NCI-H2081 treated with DMSO at 0.1 percent for 48 hours (cell line): ENCODE measurements at regions not wholly inside any gene's neighbourhood (a gene's known extent, or its start where the extent isn't known, plus 50 kb on each side); places are given as distances from the start of the nearest gene placed in this dataset.

Experiments
- DNase-seq: peaks from one replicate; lab custom pipeline; 2025; lab: John Stamatoyannopoulos, UW

DNA sequence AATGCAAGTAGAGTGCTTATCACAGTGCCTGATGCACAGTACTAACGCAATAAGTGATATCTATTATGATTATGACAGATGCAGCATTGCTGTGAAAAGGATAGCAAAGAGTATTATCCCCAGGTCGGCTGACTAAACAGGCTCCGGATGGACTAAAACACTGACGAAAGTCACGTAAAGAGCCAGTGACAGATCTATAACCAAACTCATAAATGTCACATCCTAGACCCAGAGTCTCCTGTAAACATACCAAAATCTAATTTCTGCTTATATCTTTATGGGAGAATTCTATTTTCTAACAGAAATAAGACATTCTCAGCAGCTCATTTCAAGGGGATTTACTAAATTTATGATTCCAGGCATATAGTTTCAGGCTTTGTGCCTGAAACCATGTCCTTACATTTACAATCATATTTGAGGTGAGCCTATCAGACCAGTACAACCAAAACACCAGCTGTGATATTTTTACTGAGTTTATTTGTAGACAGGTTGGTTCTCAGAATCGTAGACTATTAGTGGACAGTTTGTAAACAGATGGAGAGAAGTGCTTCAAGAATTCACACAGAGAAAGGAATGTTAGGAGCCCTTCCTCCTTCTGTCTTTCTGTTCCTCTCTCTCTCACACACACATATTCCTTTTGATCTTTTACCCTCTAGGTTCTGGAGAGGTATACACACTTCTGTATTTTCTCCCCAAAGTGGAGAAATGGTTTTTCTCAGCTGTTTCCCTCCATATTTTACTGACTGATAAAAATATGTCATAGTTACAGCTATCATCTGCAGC is 52.4 kb upstream of the WDR26 start:
- no peak for DNase-seq

DNA sequence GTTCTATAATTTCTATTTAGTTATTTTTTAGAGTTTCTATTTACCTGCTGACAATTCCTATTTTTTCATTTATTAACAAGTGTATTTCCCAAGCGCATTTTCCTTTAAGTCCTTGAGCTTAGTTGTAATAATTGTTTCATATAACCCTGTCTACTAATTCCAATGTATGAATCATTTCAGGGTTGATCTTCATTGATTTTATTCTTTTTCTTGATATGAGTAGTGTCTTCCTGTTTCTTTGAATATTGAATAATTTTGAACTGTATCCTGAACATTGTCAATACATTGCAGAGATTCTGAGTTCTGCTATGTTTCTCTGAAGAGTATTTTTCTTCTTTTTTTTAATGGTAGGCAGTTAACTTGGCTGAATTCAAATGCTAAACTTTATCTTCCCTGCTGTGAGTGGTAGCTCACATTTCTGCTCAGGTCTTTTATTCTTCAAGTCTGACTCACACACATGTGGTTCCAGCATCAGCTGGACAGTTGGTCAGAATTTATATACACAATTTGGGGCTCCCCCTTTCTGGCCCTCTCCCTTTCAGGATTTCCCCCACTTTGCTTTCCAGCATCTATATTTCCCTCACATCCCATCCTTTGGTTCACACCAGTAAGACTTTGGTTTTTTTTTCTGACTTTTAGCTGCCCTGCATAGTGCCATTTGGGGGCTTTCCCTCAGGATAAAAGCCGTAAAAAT is 54.4 kb upstream of the WDR26 start:
- no peak for DNase-seq

DNA sequence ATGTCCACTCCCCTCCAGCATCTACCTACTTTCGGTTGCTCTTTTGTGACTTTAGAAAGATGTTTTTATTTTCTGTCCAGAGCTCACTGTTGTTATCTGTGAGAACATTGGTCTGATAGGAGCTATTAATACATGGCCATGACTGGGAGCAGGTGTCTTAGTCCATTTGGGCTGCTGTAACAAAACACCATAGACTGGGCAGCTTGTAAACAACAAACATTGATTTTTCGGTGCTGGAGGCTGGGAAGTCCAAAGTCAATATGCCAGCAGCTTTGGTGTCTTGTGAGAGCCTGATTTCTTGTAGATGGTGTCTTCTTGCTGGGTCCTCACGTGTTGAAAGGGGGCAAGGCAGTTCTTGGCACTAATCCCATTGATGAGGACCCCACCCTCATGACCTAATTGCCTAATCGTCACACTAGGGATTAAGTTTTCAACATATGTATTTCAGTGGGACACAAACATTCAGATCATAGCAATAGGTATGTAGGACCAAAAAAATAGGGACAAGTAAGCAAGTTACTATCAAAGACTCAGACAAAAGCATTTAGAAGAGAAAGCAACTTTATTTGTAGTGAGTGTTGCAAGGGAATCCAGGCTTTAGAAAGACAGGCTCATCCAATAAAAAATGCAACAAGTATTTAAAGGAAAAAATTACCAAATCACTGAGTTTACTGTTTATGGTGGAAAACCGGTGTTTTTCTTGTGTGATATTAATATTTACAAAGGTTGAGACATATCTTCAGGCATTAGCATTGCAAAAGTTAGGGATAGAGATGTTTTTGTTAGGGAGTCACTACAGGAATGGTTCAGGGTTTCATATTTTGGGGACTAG is 55.2 kb upstream of the WDR26 start:
- no peak for DNase-seq

GRCh38 chr1:224490549-224491537 is 56.2 kb upstream of the WDR26 start:
- no peak for DNase-seq

GRCh38 chr1:224492015-224492414 is 57.4 kb upstream of the WDR26 start:
- no peak for DNase-seq

DNA sequence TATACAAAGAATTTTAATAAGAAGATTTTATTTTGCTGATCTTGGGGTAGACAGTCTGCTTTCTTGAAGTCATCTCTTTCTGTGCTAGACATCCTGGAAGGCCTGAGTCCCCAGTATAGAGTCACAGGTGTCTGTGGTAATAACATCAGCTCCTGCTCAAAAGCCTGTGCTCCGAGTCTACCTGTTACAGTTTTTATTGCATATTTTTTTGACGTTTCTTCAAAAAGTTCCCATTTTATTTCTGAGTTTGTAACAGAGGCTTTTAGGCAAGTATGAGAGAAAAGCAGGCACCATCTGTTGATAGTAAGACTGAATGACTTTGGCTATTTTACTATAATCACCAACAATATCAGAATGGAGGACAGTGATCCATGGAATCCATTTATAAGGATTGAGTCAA is 58.0 kb upstream of the WDR26 start:
- DNase-seq: no peak

DNA sequence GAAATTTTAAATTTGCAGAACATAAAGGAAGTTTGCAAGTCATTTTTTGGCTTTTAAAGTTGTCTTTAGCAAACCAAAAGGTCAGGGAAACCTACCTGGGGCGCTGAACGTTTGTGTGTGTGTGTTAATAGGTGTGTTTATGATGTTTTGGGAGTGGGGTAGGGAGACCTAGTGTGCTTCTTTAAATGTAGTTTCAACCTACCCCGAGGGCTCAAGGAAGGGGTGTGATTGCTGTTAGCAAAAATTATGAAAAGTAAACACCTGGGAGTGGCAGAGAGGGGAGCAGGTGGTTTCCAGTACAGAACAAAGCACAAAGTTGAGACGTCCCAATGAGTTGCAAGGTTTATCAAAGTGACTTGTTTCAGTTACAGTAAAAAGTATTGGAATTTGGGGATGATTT is 58.7 kb upstream of the WDR26 start:
- DNase-seq: peak; percentile 14

DNA sequence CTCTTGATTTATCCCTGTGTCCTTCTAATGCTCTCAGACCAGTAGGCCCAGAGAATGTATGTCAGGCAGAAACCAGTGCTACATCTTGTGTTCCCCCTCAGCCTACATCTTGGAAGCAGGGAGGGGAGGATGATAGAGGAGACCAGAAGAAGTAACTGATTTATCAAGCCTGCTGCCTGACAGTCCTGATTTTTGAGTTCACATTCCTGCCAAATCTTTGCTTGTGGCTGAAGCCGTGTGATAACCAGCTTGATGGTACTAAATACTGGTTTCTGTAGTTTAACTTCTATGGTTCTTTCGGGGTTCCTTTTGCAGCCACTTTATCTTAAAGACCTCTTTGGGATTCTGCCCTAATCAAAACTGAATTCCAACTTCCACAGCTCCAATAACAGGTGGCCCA is 59.7 kb upstream of the WDR26 start:
- DNase-seq: no peak

- DNase-seq: no peak
Observed at GRCh38 chr1:224495866-224496265, 61.3 kb upstream of the WDR26 start.

GRCh38 chr1:224496826-224497225 is 62.2 kb upstream of the WDR26 start:
- no peak for DNase-seq

DNA sequence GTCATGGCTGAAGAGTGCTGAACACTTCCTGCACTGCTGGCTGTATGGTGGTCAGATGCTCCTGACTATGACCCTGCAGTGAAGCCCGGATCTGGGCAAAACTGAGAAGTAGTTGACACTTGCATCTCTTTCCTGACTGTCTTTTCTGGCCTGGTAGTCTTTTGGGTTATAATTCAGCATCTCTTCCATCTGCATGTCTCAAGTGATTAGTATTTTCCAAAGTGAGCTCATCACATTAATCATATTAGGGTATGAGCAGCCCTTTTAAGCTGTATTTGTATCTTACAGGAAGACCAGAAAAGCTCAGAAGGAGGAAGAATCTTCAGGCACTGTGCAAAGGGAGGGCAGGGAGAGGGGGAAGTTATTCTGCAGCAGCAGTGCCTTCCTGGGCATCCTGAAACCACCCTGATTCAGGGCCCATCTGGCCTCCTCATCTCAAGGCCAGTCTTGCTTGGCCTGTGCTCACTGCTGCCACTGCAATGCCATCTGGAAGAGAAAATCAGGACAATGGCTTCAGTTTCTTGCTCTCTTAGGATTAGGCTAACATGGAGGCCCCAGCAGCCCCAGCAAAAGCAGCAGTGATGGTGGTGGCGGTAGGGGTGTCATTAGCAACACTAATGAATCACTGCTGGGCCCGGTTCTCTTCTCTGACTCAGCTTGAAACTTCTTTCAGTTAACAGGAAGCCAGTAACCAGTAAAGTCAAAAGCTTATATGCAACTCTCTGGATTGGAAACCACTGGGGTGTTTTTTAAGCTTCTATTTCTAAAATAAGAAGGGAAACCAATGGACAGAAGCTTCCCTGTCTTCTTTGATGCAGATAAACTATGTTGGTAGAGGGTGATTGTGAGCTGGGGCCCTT is 63.3 kb upstream of the WDR26 start:
- no peak for DNase-seq

DNA sequence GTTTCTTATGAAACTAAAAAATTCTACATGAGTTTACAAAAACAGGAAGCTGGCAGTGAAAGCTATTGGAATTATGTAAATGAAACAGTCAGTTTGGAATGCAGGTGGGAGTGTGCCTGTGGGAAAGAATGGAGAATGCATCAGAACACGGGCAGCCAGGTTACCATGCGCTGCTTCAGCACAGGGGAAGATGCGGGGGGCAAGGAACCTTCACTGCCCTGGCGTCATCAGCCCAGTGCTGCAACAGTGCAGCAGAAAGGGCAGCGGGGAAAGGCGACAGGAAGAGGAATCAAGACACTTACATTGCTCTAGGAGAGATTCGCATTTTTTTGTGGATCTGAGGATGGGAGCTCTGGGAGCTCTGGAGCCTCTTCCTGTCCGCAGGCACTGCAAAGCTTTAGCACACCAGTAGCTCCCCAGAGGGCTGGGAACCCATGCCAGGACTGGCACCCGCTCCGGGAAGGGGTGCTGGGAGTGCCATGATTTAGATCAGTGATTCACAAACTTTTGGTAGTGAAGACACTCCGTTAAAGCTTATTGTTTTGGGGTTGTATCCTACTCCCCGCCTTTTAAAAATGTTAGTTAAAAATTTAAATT is 64.1 kb upstream of the WDR26 start:
- no peak for DNase-seq

GRCh38 chr1:224499204-224499603 is 64.6 kb upstream of the WDR26 start:
- no peak for DNase-seq

GRCh38 chr1:224500796-224501195 is 66.2 kb upstream of the WDR26 start:
- no peak for DNase-seq

GRCh38 chr1:224501836-224502235 is 67.2 kb upstream of the WDR26 start:
- no peak for DNase-seq

DNA sequence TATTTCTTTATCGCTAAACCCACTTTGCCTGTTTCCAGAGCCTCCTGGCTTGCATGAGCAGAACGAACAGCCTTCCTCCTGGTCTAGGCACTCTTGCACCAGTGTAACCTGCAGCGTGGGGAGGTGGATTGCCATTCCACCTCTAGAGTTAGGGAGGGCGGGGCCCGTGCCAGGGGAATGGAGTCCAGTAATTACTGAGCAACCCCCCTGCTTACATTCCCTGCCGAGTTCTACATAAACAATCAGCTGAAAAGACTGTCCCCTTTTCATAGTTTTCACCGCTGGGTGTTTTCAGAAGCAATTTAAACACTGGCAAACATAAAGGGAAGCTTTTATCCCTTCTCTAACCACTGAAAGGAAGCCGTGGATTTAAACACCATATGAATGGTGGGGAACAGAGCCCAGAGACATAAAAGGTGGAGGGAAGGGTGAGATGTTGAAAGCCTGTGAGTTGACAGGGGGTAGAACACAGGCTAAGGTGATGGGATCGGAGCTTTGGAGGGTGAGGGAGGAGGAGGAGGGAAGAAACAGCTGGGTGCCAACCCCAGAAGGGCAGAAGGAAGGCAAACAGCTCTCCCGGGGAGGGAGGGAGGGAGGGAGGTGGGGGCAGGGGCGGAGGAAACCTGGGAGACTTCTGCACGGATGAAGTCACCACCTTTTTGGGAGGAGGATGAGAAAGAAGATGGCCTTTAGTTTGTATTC is 68.0 kb upstream of the WDR26 start:
- peak; percentile 95 for DNase-seq

GRCh38 chr1:224503161-224504118 is 68.8 kb upstream of the WDR26 start:
- peak; percentile 95 for DNase-seq

DNA sequence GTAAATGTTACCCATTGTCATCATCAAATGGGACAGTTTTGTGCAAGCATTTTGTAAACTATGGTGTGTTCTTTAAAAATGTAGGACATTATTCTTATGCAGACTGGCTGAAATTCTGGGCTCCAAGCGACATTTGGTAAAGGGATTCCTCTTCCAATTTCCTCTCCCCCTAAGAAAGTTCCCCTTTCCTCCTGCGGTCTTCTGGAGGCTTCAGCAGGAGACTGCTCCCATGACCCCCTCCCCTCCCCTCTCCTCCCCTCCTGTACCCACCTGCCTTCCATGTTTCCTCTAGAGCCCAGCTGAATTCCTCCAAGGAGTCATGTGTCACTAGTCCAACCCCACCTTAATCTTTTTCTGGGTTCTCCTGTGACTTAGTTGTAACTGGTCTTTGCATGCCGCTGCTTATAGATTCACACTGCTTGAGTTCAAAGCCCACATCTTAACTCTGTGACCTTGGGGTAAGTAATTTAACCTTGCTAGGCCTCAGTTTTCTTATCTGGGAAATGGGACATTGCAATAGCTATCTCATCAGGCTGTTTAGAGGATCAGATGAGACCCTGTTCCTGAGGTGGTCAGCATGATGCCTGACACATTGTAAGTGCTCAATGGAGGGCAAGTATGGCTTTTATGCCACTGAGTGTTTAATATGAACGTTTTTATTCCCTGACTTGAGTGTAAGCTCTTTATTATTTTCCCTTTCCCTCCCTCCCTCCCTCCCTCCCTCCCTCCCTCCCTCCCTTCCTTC is 69.9 kb upstream of the WDR26 start:
- no peak for DNase-seq
